ENCODE measurements at regions not wholly inside any gene's neighbourhood (a gene's known extent, or its start where the extent isn't known, plus 50 kb on each side); places are given as distances from the start of the nearest gene placed in this dataset.
"Not testable (repeated sequence)": the region's sequence is repeated elsewhere in the genome, so short reads cannot be mapped to it uniquely, and the experiment has no call there.

DNA sequence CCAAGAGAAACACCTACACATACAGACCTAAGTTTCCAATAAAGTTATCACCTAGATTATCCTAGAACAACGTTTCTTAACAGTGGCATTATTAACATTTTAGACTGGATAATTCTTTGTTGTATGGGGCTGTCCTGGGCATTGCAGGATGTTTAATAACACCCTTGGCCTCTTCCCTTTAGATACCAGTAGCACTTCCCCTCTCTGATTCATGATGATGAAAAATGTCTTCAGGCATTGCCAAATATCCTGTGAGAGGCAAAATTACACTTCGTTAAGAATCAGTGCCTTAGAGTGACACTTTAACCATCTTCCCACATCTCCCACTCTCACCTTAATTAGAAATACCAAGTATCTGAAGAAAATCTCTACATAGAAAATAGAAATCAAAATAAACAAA lies 352.6 kb downstream of the CGGBP1 start:
- no peak for DNase-seq

DNA sequence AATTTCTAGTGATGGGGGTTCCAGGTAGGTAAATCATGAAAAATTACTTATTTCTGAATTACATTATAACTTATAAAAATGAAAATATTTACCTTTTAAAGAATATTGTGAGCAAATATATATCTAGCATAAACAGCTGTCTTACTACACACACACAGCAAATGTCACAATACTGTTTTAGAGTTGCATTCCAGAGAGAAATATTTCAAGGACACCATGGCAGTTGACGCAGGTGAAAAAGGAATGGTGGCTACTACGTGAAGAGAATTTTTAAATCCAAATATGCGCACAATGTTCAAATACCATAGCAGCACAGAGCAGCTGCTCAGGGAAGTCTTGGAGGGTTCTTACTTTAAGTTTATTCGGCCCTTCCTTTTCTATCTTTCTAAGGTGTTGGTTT lies 356.2 kb downstream of the CGGBP1 start:
- DNase-seq: no peak

DNA sequence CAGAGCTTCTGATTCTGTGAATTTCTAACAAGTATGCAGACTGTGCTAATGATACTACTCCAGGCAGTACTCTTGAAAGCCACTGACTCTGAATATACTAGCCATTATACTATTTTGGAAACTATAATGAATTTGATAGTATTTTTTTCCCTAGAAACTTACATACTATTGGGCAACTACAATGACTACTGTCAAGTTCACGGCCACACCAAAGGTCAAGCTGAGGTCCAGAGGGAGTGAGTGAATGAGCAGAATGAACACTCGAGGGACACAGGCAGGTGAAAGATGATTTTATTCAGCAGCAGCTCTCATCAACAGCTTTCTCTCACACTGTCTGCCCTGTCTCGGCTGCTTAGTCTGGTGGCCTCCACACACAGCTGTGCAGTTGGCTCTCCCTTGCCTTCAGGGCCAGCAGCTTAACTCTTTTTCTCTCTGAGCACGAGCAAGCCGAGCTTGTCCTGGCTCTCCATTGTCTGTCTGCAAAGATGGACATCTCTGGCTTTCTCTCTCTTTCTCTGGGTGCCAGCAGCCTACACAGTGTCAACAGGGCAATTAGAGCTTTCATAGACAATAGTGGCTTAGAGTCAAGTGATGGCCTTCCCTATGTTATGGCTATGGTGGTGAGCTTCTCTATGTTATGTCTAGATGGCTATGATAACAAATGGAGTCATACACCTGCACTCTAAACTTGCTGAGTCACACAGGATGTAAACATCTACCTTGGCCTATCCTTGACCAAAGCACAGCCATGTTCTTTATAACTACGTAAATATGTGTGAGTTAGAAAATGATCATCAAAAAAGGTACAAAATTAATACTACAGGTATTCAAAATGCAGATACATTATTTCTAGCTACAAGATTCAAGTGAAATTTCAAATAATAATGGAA lies 362.4 kb downstream of the CGGBP1 start:
- no peak for DNase-seq

DNA sequence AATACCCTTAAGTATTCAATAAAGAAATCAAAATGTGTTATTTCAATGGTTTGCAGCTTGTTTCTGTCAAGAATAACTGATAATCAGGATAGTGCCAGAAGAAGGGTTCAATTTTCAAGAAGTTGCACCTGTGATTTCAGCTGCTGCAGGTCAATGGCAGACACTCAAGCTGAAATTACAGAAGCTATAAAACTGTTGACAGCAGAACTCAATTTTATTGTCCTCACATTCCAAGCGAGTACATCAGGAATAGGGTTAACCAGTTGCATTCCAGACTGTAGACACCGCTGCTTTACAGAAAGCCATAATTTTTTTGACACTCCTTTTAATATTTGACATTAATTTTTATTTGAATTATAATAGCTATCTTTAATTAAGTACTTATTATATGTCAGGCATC lies 364.1 kb downstream of the CGGBP1 start:
- no peak for DNase-seq

DNA sequence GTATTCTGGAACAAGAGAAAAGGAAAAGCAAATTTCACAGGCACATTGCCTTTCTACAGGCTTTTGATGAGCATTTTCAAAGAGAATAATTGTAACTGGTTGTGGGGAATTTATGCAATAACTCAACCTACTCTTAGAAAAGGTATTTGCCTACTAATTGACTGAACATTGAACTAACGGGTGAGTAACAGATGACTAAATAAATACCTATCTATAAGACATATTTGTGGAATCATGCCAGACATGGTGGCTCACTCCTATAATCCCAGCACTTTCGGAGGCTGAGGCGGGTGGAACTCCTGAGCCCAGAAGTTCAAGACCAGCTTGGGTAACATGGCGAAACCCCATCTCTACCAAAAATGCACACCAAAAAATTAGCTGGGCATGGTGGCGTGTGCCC lies 367.7 kb downstream of the CGGBP1 start:
- no peak for DNase-seq

DNA sequence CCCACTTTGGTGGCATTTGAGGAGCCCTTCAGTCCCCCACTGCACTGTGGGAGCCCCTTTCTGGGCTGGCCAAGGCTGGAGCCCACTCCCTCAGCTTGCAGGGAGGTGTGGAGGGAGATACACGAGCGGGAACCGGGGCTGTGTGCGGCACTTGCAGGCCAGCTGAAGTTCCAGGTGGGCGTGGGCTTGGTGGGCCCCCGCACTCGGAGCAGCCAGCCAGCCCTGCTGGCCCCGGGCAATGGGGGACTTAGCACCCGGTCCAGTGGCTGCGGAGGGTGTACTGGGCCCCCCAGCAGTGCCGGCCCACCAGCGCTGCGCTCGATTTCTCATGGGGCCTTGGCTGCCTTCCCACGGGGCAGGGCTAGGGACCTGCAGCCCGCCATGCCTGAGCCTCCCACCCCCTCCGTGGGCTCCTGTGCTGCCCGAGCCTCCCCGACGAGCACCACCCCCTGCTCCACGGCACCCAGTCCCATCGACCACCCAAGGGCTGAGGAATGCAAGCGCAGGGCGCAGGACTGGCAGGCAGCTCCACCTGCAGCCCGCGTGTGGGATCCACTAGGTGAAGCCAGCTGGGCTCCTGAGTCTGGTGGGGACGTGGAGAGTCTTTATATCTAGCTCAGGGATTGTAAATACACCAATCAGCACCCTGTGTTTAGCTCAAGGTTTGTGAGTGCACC lies 379.7 kb downstream of the CGGBP1 start:
- not testable (repeated sequence) for DNase-seq

DNA sequence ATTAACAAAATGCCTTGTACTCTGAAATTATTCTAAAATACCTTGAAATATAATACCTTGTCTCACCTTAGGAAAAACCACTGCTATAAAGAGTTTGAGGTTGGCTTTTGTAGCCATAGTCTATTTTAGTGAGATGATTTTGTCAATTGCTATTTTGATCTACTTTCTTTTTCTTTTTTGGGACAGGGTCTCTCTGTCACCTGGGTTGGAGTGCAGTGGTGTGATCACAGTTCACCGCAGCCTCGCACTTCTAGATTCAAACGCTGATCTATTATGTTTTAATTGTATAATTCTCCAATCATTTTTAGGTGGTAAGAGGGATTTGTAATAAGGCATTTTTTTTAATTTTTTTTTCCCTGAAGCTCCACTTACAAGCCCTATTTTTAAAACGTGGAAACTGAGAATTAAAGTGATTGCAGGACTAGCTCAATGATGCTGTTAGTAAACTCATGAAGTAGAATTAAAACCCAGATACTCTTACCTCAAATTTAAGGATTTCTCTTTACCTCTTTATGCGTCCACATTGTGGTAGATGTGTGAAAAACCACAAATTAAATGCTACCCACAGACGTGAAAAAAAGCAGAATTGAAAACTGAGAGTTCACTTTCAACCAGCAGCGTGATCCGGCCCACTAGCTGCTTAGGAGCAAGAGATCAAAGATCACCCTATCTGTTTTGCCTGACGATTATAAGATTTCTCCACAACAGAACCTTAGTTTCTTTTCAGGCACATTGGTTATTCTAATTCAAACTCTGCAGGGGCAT lies 384.2 kb downstream of the CGGBP1 start:
- DNase-seq: peak; percentile 22

DNA sequence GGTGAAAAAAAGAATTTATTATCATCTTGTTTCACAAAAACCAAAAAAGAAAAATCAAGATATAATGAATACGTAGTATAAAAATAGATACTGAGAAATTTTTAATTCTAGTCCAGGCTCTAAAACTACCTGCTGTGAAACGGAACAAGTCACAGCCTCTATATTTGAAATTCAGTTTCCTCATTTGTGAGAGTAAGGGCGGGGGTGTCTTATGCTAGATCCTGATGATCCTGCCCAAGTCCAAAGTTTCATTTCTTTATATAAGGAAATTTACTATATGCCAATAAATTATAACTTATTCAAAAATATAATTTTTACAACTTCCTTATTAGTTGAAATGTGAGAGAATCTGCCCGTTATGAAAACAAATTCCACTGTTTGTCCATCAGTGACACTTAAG lies 385.7 kb downstream of the CGGBP1 start:
- DNase-seq: no peak

DNA sequence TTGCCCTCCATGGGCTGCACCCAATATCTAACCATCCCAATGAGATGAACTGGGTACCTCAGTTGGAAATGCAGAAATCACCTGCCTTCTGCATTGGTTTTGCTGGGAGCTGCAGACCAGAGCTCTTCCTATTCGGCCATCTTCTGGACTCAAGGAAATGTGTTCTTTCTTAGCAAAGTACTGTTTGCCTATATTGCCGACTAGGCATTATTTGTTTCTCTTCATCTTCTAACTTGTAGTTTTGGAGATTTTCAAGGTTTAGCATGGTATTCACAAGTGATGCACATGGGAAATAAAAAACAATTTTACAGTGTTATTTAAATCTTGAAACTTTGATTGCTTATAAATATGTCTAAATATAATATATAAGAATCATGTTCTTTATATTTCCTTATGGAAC lies 377.8 kb upstream of the POU1F1 start:
- no peak for DNase-seq

DNA sequence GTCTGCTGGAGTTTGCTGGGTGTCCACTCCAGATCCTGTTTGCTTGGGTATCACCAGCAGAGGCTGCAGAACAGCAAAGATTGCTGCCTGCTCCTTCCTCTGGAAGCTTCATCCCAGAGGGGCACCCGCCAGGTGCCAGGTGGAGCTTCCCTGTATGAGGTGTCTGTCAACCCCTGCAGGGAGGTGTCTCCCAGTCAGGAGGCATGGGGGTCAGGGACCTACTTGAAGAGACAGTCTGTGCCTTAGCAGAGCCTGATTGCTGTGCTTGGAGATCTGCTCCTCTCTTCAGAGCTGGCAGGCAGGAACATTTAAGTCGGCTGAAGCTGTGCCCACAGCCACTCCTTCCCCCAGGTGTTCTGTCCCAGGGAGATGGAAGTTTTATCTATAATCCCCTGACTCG lies 376.8 kb upstream of the POU1F1 start:
- DNase-seq: not testable (repeated sequence)

DNA sequence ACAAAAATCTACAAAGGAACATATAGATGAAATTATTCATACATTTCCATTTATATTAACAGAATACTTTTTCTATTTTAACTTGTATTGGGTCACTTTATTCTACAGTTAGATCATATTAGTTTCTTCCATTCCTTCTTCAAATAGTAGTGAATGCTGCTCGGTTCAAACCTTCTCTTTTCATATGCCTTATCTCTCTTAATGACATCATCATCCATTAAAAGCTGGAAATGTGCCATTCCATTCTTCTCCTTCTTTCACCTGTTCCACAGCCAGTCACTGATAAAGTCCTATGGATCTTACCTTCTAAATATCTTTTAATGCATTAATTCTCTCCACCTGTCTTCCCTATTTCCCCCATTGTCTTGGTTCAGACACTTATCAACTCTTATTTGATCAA lies 358.0 kb upstream of the POU1F1 start:
- DNase-seq: no peak

DNA sequence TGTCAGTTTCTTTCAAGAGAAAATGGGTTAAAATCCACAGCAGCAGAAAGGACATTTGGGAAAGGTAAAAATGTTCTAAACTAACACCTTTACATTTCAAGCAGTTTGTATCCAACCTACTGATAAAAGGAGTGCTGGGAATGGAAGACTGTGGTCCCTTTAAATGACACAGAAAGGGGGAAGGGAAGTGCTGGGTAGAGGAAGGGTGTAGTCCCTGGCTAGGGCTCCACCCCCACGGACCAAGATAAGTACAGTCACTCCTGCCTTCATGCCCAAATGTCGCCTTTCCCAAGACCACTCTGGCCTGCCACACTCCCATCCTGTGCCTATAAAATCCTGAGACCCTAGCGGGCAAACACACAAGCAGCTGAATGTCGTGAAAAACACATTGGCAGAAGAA lies 350.9 kb upstream of the POU1F1 start:
- no peak for DNase-seq

DNA sequence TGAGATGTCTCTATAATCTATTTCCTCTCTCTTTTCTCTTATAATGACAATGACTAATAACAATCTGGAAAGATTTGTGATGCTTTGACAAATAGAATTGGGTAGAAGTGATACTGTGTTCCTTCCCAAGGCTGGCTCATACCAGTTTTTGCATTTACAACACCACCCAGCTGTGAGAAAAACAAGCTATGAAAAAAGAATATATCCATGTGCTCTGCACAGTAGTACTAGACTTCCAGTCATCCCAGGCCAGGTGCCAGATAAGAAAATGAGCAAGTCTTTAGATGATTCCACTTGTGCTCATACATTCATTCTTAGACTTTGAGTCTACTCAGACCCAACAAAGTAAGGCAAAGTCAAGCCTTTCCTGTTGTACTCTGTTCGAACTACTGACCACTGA lies 350.2 kb upstream of the POU1F1 start:
- DNase-seq: no peak

DNA sequence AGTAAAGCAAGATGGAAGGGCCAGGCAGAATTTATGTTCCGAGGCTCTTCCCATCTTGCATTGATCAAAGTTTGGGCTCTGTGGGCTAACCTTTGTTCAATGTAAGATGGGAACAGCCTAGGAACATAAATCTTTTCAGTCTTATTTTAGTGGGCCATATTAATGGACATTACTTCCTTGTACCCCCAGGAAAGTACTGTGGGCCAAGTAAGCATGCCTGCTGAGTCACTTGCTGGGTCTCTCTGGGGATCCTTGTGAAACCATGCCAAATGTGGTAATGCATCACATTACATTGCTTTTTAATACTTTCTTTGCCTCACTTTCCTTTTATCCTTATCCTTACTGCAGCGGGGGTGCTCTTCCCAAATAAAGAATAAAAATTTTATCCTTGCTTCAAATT lies 349.5 kb upstream of the POU1F1 start:
- DNase-seq: no peak

DNA sequence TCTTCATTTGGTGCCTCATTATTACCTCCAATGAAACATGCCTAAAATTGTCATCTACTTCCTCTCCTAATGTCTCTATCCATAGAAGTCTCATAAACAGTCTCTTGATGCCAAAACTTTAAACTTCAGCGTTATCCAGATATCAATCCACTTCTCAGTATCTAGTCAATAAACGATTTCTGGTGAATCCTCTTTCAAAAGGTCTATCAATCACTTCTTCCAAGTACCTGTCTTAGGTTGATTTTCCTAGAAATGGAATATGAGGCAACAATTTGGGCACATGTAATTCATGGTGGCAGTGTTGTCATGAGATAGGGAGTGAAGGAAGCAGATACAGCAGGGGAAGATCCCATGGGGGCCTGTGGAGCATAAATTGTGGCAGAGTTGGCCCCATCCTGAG lies 348.5 kb upstream of the POU1F1 start:
- DNase-seq: no peak

DNA sequence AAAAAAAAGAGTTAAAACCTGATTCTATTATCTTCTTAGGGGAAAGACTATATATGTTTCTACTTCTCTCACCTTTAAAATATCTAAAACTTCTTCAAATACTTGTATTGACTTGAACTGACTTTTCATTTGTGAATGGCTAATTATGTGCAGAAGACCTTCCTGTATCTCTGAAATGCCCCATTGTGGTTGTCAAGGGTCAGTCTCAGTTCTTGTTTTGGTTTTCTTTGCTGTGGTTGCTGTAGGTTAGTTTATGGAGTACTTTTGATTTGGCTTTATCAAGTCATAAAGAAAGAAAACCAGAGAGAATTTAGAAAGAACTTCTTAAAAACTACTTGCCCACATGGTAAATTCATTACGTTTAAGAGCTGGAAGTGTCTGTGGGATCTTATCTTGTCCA lies 345.3 kb upstream of the POU1F1 start:
- DNase-seq: no peak

DNA sequence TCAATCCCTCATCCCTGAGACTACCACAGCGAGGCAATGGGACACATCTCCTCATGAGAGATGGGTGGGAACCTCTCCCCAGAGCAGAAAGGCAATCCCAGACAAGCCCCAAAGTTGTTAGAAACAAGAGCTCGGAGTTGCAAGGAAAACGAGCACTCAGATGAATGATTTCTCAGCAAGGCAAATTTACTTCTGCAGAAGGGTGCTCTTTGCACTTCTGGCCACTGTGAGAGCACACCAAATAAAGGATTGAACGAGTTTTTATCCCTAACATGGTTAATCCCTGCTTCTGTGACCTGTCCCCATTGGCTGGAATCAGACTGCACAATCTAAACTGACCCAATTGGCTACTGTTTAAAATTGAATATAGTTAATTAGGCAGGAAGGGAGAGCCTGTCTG lies 339.1 kb upstream of the POU1F1 start:
- no peak for DNase-seq

DNA sequence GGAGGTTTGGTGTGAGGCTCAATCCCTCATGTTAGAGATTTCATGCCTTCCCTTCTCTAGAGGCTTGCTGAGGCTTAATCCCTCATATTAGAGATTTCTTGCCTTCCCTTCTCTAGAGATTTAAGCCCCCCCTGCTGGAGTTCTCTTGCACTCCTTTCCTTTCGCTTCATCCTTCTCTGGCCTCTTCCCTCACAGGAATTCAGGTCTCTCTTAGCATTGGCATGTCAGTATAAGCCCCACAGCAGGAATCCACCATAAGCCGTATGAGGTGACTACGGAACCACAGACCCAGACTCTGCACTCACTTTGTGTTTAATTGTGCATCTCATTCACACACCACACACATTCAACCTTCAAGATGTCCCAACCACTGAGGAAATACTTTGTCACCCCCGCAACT lies 338.6 kb upstream of the POU1F1 start:
- no peak for DNase-seq

DNA sequence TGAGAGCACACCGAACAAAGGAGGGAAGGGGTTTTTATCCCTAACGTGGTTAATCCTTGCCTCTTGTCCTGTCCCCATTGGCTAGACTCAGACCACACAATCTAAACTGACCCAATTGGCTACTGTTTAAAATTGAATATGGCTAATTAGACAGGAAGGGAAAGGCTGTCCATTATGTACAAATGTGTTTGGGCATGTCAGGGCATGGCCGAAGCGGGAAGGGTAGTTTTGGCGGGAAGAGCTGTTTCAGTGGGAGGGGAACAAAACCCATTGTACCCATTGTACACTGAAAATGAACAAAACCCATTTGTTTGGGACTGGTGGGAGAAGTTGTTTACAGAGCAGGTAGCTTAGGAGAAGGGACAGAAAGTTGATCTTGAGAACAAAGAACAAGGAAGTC lies 330.9 kb upstream of the POU1F1 start:
- DNase-seq: no peak

DNA sequence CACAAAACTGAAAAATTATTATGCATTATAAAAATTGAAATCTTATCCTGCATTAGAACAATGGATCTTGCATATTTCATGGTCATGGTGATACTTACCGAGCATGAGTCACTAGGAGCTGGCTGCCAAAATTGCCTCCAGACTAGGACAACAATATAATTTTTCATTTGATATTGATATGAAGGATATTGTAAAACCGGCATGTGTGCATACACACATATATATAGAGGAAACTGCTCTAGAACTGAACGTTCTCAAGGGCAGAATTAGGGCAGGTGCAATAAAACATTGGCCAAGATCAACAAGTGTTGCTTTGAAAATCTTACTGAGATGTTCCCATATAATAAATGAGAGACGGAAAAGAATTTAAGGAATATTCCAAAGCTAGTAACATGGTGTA lies 319.4 kb upstream of the POU1F1 start:
- no peak for DNase-seq

DNA sequence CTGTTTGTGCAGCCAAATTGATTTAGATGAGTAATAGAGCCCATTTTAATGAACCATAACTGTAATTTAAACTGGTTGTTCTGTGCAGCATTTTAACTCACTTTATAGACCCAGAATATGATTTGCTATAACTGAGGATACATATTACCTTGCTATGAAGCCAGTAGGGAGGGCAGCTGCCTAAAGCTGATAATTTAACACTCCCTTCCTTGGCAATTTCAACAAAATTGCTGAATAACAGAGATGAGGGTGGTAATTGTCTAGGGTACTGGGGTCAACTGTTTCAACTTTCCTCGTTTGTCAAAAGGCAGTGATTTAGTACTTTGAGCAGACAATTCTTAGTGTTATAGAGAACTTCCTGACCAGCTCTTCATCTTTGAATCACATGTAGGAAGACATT lies 304.9 kb upstream of the POU1F1 start:
- no peak for DNase-seq

DNA sequence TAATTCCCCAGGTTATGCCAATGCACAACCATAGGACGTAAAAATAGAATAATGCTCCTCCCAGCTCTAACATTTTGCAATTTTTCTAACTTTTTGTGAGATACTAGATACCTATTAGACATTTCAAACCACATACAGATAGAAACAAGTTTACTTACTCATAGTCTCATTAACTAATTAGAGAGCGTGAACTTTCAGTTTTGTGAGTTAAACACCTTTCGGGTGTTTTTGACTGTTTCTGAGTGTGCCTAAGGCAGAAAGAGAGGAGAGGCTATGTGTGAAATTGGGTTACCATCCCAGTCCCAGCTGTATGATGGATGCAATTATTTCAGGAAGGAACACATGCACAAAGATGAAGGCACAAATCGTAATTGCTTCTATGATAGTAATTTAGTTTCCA lies 300.4 kb upstream of the POU1F1 start:
- no peak for DNase-seq

DNA sequence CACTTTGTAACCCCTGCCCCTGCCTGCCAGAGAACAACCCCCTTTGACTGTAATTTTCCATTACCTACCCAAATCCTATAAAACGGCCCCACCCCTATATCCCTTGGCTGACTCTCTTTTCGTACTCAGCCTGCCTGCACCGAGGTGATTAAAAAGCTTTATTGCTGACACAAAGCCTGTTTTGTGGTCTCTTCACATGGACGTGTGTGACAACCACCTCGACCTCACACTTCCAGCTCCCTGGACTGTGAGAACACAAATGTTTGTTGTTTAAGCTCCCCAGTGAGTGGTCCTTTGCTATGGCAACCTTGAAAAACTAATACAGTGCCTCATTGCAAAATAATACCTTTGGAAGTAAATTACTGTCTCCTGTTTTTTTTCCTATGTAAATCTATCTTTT lies 299.2 kb upstream of the POU1F1 start:
- DNase-seq: no peak

DNA sequence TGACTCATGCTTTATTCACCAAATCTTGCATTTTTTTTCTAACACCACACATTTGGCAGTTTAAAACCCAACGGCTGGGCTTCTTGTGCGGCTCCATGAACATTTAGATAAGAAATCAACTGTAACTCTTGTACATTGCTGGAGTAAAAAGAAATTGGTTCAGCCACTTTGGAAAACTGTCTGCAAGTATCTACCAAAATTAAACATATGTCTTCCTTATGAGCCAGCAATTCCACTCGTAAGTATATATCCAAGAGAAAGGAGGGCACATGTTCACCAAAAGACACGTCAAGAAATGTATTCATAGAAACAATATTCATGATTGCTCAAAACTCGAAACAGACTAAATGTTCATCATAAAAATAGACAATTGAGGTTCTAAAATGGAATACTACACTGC lies 291.9 kb upstream of the POU1F1 start:
- no peak for DNase-seq

Data from RPMI8226 (cell line).